RWPE2 (cell line): ENCODE measurements at regions not wholly inside any gene's neighbourhood (a gene's known extent, or its start where the extent isn't known, plus 50 kb on each side); places are given as distances from the start of the nearest gene placed in this dataset.

Experiments
- ATAC-seq: fragments of 200-7000 bp; cut with Tn5 transposase; 3 replicates; pipeline ENCODE4 v1.9.1; 2021; ENCODE audit warnings: low read depth
- DNase-seq: peaks from one replicate; pipeline ENCODE4 v3.0.0-alpha.2; 2020; ENCODE audit warnings: low spot score
- H3K27ac ChIP-seq: fragments of 450-650 bp; 2 replicates; pipeline ENCODE4 v1.5.1; 2017; ENCODE audit warnings: mild to moderate bottlenecking; ENCODE audit not compliant: poor library complexity, severe bottlenecking
- H3K27me3 ChIP-seq: fragments of 250-450 bp; sonication (Bioruptor Pico); 2 replicates; pipeline ENCODE4 v1.5.1; 2021; ENCODE audit warnings: mild to moderate bottlenecking, moderate library complexity; ENCODE audit not compliant: insufficient read depth, poor library complexity, severe bottlenecking
- H3K36me3 ChIP-seq: fragments of 250-450 bp; sonication (Bioruptor Pico); 2 replicates; pipeline ENCODE4 v1.5.1; 2020; ENCODE audit warnings: low read depth, mild to moderate bottlenecking, moderate library complexity
- H3K4me1 ChIP-seq: fragments of 250-450 bp; sonication (Bioruptor Pico); 2 replicates; pipeline ENCODE4 v1.5.1; 2021; ENCODE audit warnings: mild to moderate bottlenecking, moderate library complexity; ENCODE audit not compliant: insufficient read depth, poor library complexity, severe bottlenecking
- H3K4me3 ChIP-seq: fragments of 250-450 bp; sonication (Bioruptor Pico); 2 replicates; pipeline ENCODE4 v1.5.1; 2021; ENCODE audit warnings: mild to moderate bottlenecking, moderate library complexity; ENCODE audit not compliant: severe bottlenecking
- H3K9me3 ChIP-seq: fragments of 250-450 bp; sonication (Bioruptor Pico); 2 replicates; pipeline ENCODE4 v1.5.1; 2021; ENCODE audit warnings: mild to moderate bottlenecking, moderate library complexity; ENCODE audit not compliant: severe bottlenecking
- CTCF ChIP-seq: fragments of 450-650 bp; IDR thresholded peaks from one replicate; pipeline ENCODE4 v1.5.1; 2017; ENCODE audit warnings: mild to moderate bottlenecking, moderate library complexity; ENCODE audit not compliant: poor library complexity, severe bottlenecking

- H3K27ac ChIP-seq, result peak overlapping the region; percentile 99
Measured at GRCh38 chr2:74739733-74740241, 85.7 kb downstream of the SEMA4F start.

GRCh38 chr2:74740395-74740740 is 86.3 kb downstream of the SEMA4F start:
- no peak for TF ChIP-seq CTCF
- ATAC-seq (peak; percentile 25), DNase-seq (no peak)
- H3K4me1 ChIP-seq, result peaks cover 34% of the 10 kb centered on the region
- peak overlapping the region; percentile 99 for H3K27ac ChIP-seq
- no peaks in the 10 kb centered on the region for H3K27me3 ChIP-seq
- H3K4me3 ChIP-seq, result no peak overlapping the region
- no peaks in the 10 kb centered on the region for H3K9me3 ChIP-seq
- H3K36me3 ChIP-seq, result no peaks in the 10 kb centered on the region

More at GRCh38 chr2:74739733-74740241, 85.7 kb downstream of the SEMA4F start:
- Histone ChIP-seq H3K9me3 (no peaks in the 10 kb centered on the region), H3K4me3 (no peak overlapping the region), H3K4me1 (peaks cover 40% of the 10 kb centered on the region), H3K36me3 (no peaks in the 10 kb centered on the region), H3K27me3 (no peaks in the 10 kb centered on the region)
- no peak for DNase-seq
- ATAC-seq, result no peak
- no peak for TF ChIP-seq CTCF

GRCh38 chr2:74740741-74741431 is 86.8 kb downstream of the SEMA4F start:
- DNase-seq (peak; percentile 97), ATAC-seq (peak; percentile 94)
- Histone ChIP-seq H3K9me3 (no peaks in the 10 kb centered on the region), H3K4me3 (no peak overlapping the region), H3K36me3 (no peaks in the 10 kb centered on the region), H3K27ac (peak overlapping the region; percentile 99), H3K27me3 (no peaks in the 10 kb centered on the region), H3K4me1 (peaks cover 30% of the 10 kb centered on the region)
- peak; percentile 41 for TF ChIP-seq CTCF

GRCh38 chr2:74741629-74742028 is 87.6 kb downstream of the SEMA4F start:
- no peak for DNase-seq
- peak overlapping the region; percentile 99 for H3K27ac ChIP-seq
- no peak for ATAC-seq
- no peaks in the 10 kb centered on the region for H3K9me3 ChIP-seq
- no peak overlapping the region for H3K4me3 ChIP-seq
- no peaks in the 10 kb centered on the region for H3K27me3 ChIP-seq
- H3K4me1 ChIP-seq, result peaks cover 37% of the 10 kb centered on the region
- no peak for TF ChIP-seq CTCF
- no peaks in the 10 kb centered on the region for H3K36me3 ChIP-seq

GRCh38 chr2:74742471-74742870 is 88.4 kb downstream of the SEMA4F start:
- Histone ChIP-seq H3K27ac (peak overlapping the region; percentile 99), H3K36me3 (no peaks in the 10 kb centered on the region), H3K4me3 (no peak overlapping the region), H3K9me3 (no peaks in the 10 kb centered on the region), H3K4me1 (peaks cover 45% of the 10 kb centered on the region), H3K27me3 (no peaks in the 10 kb centered on the region)
- ATAC-seq (no peak), DNase-seq (no peak)
- no peak for TF ChIP-seq CTCF
